ENCODE measurements at regions not wholly inside any gene's neighbourhood (a gene's known extent, or its start where the extent isn't known, plus 50 kb on each side); places are given as distances from the start of the nearest gene placed in this dataset.

GRCh38 chr9:107807183-107807582, 317.6 kb upstream of the KLF4 start:
- Histone ChIP-seq H3K4me1 (ENCODE audit: control insufficient read depth in 1 of 2, insufficient read depth in 2 of 2, low read length in 2 of 2) (peaks cover 0 to 8% of the 10 kb centered on the region in 2 donors), H3K9me3 (ENCODE audit: control insufficient read depth in 1 of 2, low read length in 2 of 2) (no peaks in the 10 kb centered on the region), H3K27me3 (ENCODE audit: low read depth, low read length) (no peaks in the 10 kb centered on the region), H3K27ac (ENCODE audit: low read length) (no peak overlapping the region), H3K36me3 (ENCODE audit: control insufficient read depth in 1 of 2, insufficient read depth in 2 of 2, low read length in 2 of 2) (no peaks in the 10 kb centered on the region), H3K4me3 (ENCODE audit: low read depth in 1 of 2, low read length in 2 of 2) (no peak overlapping the region)

DNA sequence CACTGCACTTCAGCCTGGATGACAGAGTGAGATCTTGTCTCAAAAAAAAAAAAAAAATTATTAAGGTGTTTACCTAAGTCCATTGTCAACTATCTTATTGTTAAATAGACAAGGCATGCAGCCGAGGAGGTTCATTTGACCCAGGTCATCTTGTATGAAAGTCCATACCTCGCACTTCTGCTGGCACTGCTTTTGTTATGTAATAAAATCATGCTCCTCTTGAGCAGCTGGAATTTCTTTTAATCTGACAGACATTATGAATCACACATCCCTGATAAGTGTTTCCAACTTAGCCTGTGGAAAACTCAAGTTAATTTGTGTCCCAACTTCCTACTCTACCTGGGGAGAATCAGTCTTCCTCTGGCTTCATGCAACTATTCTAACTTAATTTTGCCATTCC, 315.6 kb upstream of the KLF4 start:
- Histone ChIP-seq H3K36me3 (ENCODE audit: control insufficient read depth in 1 of 2, insufficient read depth in 2 of 2, low read length in 2 of 2) (no peaks in the 10 kb centered on the region), H3K27me3 (ENCODE audit: low read depth, low read length) (no peaks in the 10 kb centered on the region), H3K4me1 (ENCODE audit: control insufficient read depth in 1 of 2, insufficient read depth in 2 of 2, low read length in 2 of 2) (peaks cover 0 to 2% of the 10 kb centered on the region in 2 donors), H3K27ac (ENCODE audit: low read length) (no peak overlapping the region), H3K4me3 (ENCODE audit: low read depth in 1 of 2, low read length in 2 of 2) (no peak overlapping the region), H3K9me3 (ENCODE audit: control insufficient read depth in 1 of 2, low read length in 2 of 2) (no peaks in the 10 kb centered on the region)

GRCh38 chr9:107794259-107794658, 304.7 kb upstream of the KLF4 start:
- H3K4me1 ChIP-seq (ENCODE audit: control insufficient read depth in 1 of 2, insufficient read depth in 2 of 2, low read length in 2 of 2) = no peaks in the 10 kb centered on the region
- no peaks in the 10 kb centered on the region for H3K27me3 ChIP-seq (ENCODE audit: low read depth, low read length)
- H3K27ac ChIP-seq (ENCODE audit: low read length) = no peak overlapping the region
- no peaks in the 10 kb centered on the region for H3K36me3 ChIP-seq (ENCODE audit: control insufficient read depth in 1 of 2, insufficient read depth in 2 of 2, low read length in 2 of 2)
- no peak overlapping the region for H3K4me3 ChIP-seq (ENCODE audit: low read depth in 1 of 2, low read length in 2 of 2)
- H3K9me3 ChIP-seq (ENCODE audit: control insufficient read depth in 1 of 2, low read length in 2 of 2) = no peaks in the 10 kb centered on the region

DNA sequence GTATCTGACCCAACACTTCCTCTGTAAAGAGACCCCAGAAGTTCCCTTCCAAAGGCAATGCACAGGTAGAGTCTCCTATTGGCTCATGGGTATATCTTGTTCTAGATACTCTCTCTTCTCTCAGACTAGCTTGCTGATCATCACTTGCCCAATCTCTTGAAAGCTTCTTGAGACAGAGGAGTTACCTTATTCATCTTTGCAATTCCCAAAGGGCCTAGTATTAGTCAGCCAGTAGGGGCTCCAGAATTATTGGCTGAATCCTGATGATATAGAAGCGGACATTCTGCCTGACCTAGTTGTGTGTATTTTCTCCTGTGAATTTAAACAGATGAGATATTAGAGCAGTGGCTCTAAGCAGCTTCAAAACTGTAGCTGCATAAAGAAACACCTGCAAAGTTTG, 304.0 kb upstream of the KLF4 start:
- Histone ChIP-seq H3K36me3 (ENCODE audit: control insufficient read depth in 1 of 2, insufficient read depth in 2 of 2, low read length in 2 of 2) (no peaks in the 10 kb centered on the region), H3K27ac (ENCODE audit: low read length) (no peak overlapping the region), H3K4me1 (ENCODE audit: control insufficient read depth in 1 of 2, insufficient read depth in 2 of 2, low read length in 2 of 2) (no peaks in the 10 kb centered on the region)

GRCh38 chr9:107792596-107792995, 303.0 kb upstream of the KLF4 start:
- Histone ChIP-seq H3K27me3 (ENCODE audit: low read depth, low read length) (no peaks in the 10 kb centered on the region), H3K4me3 (ENCODE audit: low read depth in 1 of 2, low read length in 2 of 2) (no peak overlapping the region), H3K9me3 (ENCODE audit: control insufficient read depth in 1 of 2, low read length in 2 of 2) (no peaks in the 10 kb centered on the region), H3K36me3 (ENCODE audit: control insufficient read depth in 1 of 2, insufficient read depth in 2 of 2, low read length in 2 of 2) (no peaks in the 10 kb centered on the region), H3K4me1 (ENCODE audit: control insufficient read depth in 1 of 2, insufficient read depth in 2 of 2, low read length in 2 of 2) (no peaks in the 10 kb centered on the region), H3K27ac (ENCODE audit: low read length) (no peak overlapping the region)

More for the DNA sequence above, 304.0 kb upstream of the KLF4 start:
- Histone ChIP-seq H3K27me3 (ENCODE audit: low read depth, low read length) (no peaks in the 10 kb centered on the region), H3K4me3 (ENCODE audit: low read depth in 1 of 2, low read length in 2 of 2) (no peak overlapping the region), H3K9me3 (ENCODE audit: control insufficient read depth in 1 of 2, low read length in 2 of 2) (no peaks in the 10 kb centered on the region)

GRCh38 chr9:107792006-107792405, 302.4 kb upstream of the KLF4 start:
- H3K4me1 ChIP-seq (ENCODE audit: control insufficient read depth in 1 of 2, insufficient read depth in 2 of 2, low read length in 2 of 2) = no peaks in the 10 kb centered on the region
- no peaks in the 10 kb centered on the region for H3K36me3 ChIP-seq (ENCODE audit: control insufficient read depth in 1 of 2, insufficient read depth in 2 of 2, low read length in 2 of 2)
- no peaks in the 10 kb centered on the region for H3K27me3 ChIP-seq (ENCODE audit: low read depth, low read length)
- H3K27ac ChIP-seq (ENCODE audit: low read length) = no peak overlapping the region
- H3K9me3 ChIP-seq (ENCODE audit: control insufficient read depth in 1 of 2, low read length in 2 of 2) = no peaks in the 10 kb centered on the region
- no peak overlapping the region for H3K4me3 ChIP-seq (ENCODE audit: low read depth in 1 of 2, low read length in 2 of 2)

DNA sequence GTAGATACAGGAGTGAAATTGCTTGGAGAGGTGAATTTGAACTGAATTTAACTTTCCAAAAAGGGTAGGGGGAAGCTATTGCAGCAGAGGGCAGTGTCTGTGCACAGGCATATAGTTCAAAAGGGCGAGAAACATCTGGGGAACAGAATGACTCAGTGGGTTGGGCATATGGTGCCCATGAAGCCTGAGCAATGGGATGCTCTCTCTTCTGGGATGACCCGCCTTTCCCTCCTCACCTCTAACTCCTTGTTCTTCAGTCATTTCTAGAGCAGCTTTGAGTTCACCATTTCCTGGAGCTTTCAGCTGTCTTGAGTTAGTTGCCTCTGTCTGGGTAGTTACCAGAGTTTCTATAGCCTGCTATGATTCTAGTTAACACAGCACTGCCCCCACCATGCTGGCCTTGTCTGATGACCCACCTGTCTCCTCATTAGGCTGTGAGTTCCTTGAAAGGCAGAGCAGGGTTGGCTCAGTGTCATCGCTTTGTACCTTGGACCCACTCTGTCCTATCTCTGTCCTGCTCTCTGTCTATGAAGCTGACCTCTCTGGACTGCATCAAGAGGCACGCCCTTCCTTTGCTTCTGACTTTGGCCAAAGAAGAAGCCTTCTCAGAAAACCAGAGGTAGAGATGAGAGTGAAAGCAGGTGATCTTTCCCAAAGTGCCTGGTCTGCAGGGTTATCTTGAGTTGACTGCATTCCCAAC, 299.6 kb upstream of the KLF4 start:
- Histone ChIP-seq H3K4me1 (ENCODE audit: control insufficient read depth in 1 of 2, insufficient read depth in 2 of 2, low read length in 2 of 2) (no peaks in the 10 kb centered on the region), H3K4me3 (ENCODE audit: low read depth in 1 of 2, low read length in 2 of 2) (no peak overlapping the region), H3K36me3 (ENCODE audit: control insufficient read depth in 1 of 2, insufficient read depth in 2 of 2, low read length in 2 of 2) (no peaks in the 10 kb centered on the region), H3K9me3 (ENCODE audit: control insufficient read depth in 1 of 2, low read length in 2 of 2) (no peaks in the 10 kb centered on the region), H3K27me3 (ENCODE audit: low read depth, low read length) (no peaks in the 10 kb centered on the region), H3K27ac (ENCODE audit: low read length) (no peak overlapping the region)

- Histone ChIP-seq H3K4me3 (ENCODE audit: low read depth in 1 of 2, low read length in 2 of 2) (no peak overlapping the region), H3K4me1 (ENCODE audit: control insufficient read depth in 1 of 2, insufficient read depth in 2 of 2, low read length in 2 of 2) (no peaks in the 10 kb centered on the region), H3K9me3 (ENCODE audit: control insufficient read depth in 1 of 2, low read length in 2 of 2) (no peaks in the 10 kb centered on the region), H3K36me3 (ENCODE audit: control insufficient read depth in 1 of 2, insufficient read depth in 2 of 2, low read length in 2 of 2) (no peaks in the 10 kb centered on the region), H3K27me3 (ENCODE audit: low read depth, low read length) (no peaks in the 10 kb centered on the region), H3K27ac (ENCODE audit: low read length) (no peak overlapping the region)
These were observed 297.0 kb upstream of the KLF4 start for GRCh38 chr9:107786561-107786960.

DNA sequence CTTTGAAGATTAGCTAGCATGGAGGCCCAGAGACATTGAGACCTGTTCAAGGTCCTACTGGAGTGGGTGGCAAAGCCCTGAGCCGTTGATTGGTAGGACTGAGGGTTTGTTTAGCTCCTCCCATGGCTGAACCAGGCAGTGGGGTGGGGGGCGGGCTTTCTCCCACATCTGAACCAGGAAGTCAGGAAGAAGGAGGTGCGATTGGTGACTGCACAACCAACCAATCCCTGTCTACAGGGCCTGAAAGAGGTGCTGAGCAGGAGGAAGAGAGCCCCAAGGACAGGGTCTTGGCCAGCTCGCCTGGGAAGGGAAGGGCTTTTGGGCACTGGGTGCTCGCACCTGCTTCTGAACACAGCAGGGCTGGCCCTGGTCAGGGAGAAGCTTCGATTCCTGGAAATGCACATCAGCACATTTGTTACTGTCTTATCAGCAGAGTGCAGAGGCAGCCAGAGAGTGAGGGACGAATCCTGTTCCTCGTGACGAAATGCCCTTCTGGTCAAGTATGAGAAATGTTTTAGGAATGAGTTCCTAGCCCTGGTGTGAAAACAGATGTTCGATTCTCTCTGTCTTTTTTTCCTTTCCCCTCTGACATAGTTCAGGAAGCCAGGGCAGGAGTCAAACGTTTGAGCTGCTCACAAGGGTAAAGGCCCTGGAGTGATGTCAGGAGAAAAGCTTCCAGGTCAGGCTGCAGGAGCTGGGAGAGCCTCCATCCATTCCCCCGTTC, 294.8 kb upstream of the KLF4 start:
- Histone ChIP-seq H3K4me3 (ENCODE audit: low read depth in 1 of 2, low read length in 2 of 2) (no peak overlapping the region), H3K4me1 (ENCODE audit: control insufficient read depth in 1 of 2, insufficient read depth in 2 of 2, low read length in 2 of 2) (no peaks in the 10 kb centered on the region), H3K9me3 (ENCODE audit: control insufficient read depth in 1 of 2, low read length in 2 of 2) (no peaks in the 10 kb centered on the region), H3K27me3 (ENCODE audit: low read depth, low read length) (no peaks in the 10 kb centered on the region), H3K27ac (ENCODE audit: low read length) (no peak overlapping the region), H3K36me3 (ENCODE audit: control insufficient read depth in 1 of 2, insufficient read depth in 2 of 2, low read length in 2 of 2) (no peaks in the 10 kb centered on the region)

DNA sequence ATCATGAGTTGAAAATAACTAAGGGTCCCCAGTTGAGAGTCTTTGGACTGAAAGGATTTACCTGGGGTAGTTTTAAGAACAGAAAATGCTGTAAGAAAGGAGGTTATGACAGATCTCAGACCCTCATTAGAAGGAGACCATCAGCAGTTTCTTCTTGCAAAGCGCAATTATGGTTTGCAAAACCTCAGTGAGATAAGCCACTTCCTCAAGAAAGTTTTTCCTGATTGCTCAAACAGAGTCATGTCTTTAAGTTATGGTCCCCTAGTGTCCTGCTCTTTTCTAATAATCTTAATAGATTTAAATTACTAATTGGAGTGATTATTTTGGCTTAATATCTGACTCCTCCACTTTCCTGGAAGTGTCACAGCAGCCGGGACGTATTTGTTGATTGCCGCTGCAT, 293.2 kb upstream of the KLF4 start:
- Histone ChIP-seq H3K27ac (ENCODE audit: low read length) (no peak overlapping the region), H3K4me3 (ENCODE audit: low read depth in 1 of 2, low read length in 2 of 2) (no peak overlapping the region), H3K4me1 (ENCODE audit: control insufficient read depth in 1 of 2, insufficient read depth in 2 of 2, low read length in 2 of 2) (no peaks in the 10 kb centered on the region), H3K9me3 (ENCODE audit: control insufficient read depth in 1 of 2, low read length in 2 of 2) (no peaks in the 10 kb centered on the region), H3K36me3 (ENCODE audit: control insufficient read depth in 1 of 2, insufficient read depth in 2 of 2, low read length in 2 of 2) (no peaks in the 10 kb centered on the region), H3K27me3 (ENCODE audit: low read depth, low read length) (no peaks in the 10 kb centered on the region)

DNA sequence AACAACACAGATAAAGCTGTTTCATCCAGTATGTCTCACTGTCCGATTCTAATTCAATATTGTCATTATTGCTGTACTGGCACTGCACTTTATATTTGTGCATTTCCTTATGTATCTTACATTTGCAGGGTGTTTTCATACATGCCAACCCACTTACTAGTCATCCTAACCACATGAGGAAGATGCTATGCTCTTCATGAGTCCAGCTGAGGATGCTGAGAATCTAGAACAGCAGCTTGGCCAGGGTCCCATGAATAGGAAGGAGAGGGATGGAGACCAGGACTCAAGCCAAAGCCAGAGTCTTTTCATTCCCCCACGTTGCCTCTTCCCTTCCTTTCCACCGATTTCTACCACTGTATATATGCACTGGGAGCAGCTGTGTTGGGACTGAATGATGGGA, 292.8 kb upstream of the KLF4 start:
- Histone ChIP-seq H3K9me3 (ENCODE audit: control insufficient read depth in 1 of 2, low read length in 2 of 2) (no peaks in the 10 kb centered on the region), H3K27ac (ENCODE audit: low read length) (no peak overlapping the region), H3K4me1 (ENCODE audit: control insufficient read depth in 1 of 2, insufficient read depth in 2 of 2, low read length in 2 of 2) (no peaks in the 10 kb centered on the region), H3K36me3 (ENCODE audit: control insufficient read depth in 1 of 2, insufficient read depth in 2 of 2, low read length in 2 of 2) (no peaks in the 10 kb centered on the region), H3K4me3 (ENCODE audit: low read depth in 1 of 2, low read length in 2 of 2) (no peak overlapping the region), H3K27me3 (ENCODE audit: low read depth, low read length) (no peaks in the 10 kb centered on the region)

- Histone ChIP-seq H3K9me3 (ENCODE audit: control insufficient read depth in 1 of 2, low read length in 2 of 2) (no peaks in the 10 kb centered on the region), H3K4me1 (ENCODE audit: control insufficient read depth in 1 of 2, insufficient read depth in 2 of 2, low read length in 2 of 2) (no peaks in the 10 kb centered on the region), H3K36me3 (ENCODE audit: control insufficient read depth in 1 of 2, insufficient read depth in 2 of 2, low read length in 2 of 2) (no peaks in the 10 kb centered on the region), H3K27me3 (ENCODE audit: low read depth, low read length) (no peaks in the 10 kb centered on the region), H3K27ac (ENCODE audit: low read length) (no peak overlapping the region), H3K4me3 (ENCODE audit: low read depth in 1 of 2, low read length in 2 of 2) (no peak overlapping the region)
These were observed 291.4 kb upstream of the KLF4 start for GRCh38 chr9:107780960-107781359.
